Fibroblast of villous mesenchyme (primary cell): ENCODE measurements at regions not wholly inside any gene's neighbourhood (a gene's known extent, or its start where the extent isn't known, plus 50 kb on each side); places are given as distances from the start of the nearest gene placed in this dataset.

Source experiments
- DNase-seq: peaks from one replicate; pipeline ENCODE4 v3.0.0-alpha.2; 2010; ENCODE audit warnings: low read depth
- H3K4me3 ChIP-seq: 2 replicates; pipeline ENCODE4 v1.5.1; 2011; ENCODE audit warnings: low read depth, mild to moderate bottlenecking, low read length
- TF ChIP-seq, protein P1 (sequence below): IDR thresholded peaks from 2 replicates; pipeline ENCODE4 v1.5.1; 2012; ENCODE audit warnings: low read depth, mild to moderate bottlenecking, low read length; ENCODE audit not compliant: insufficient read depth

DNA sequence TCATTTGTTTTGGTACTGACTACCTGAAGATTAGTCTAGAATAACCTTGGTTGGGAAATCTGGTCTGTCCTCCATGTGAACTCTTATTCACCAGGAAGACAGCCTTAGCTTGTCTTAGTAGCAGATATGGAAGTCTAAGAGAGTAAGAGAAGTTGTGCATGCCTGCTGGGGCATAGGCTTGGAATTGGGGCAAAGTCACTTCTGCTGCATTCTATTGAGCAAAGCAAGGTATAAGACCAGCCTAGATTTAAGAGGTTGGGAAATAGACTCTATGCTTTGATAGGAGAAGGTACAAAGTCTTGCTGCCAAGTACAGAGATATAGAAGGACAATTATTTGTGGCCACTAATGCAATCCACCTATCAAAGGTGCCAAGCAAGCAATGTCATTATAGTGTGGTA is 464.0 kb upstream of the BOD1L1 start:
- H3K4me3 ChIP-seq, result no peak overlapping the region
- TF ChIP-seq, protein P1, sequence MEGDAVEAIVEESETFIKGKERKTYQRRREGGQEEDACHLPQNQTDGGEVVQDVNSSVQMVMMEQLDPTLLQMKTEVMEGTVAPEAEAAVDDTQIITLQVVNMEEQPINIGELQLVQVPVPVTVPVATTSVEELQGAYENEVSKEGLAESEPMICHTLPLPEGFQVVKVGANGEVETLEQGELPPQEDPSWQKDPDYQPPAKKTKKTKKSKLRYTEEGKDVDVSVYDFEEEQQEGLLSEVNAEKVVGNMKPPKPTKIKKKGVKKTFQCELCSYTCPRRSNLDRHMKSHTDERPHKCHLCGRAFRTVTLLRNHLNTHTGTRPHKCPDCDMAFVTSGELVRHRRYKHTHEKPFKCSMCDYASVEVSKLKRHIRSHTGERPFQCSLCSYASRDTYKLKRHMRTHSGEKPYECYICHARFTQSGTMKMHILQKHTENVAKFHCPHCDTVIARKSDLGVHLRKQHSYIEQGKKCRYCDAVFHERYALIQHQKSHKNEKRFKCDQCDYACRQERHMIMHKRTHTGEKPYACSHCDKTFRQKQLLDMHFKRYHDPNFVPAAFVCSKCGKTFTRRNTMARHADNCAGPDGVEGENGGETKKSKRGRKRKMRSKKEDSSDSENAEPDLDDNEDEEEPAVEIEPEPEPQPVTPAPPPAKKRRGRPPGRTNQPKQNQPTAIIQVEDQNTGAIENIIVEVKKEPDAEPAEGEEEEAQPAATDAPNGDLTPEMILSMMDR, result no peak
- no peak for DNase-seq

- no peak overlapping the region for H3K4me3 ChIP-seq
- no peak for DNase-seq
- TF ChIP-seq, protein P1, result no peak
These were observed 464.4 kb upstream of the BOD1L1 start for GRCh38 chr4:14091966-14092365.

DNA sequence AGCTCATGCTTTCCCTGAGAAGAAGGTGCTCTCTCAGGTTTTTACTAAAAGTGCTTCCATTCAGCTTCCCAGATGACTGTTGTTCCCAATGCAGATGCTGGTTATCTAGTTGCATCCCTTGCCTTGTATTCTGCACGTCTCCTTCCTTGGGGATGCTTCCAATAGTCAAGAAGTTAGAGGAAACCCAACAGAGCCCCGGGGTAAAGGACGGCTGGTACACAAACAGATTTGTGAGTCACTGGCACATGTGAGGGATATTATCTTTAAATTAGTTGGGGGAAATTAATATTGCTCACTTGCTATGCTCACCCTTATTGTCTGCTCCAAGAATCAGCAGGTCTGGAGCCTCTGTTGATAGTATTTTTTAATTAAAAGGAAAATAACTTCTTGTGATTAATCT is 465.2 kb upstream of the BOD1L1 start:
- DNase-seq, result no peak
- TF ChIP-seq, protein P1, result no peak

GRCh38 chr4:14095831-14096230 is 468.3 kb upstream of the BOD1L1 start:
- TF ChIP-seq, protein P1, result no peak
- DNase-seq, result no peak
- H3K4me3 ChIP-seq, result no peak overlapping the region

More for the DNA sequence above, 465.2 kb upstream of the BOD1L1 start:
- no peak overlapping the region for H3K4me3 ChIP-seq

- DNase-seq, result no peak
- H3K4me3 ChIP-seq, result no peak overlapping the region
- TF ChIP-seq, protein P1, result no peak
These were observed 469.0 kb upstream of the BOD1L1 start for GRCh38 chr4:14096396-14096965.

- DNase-seq, result no peak
- H3K4me3 ChIP-seq, result no peak overlapping the region
- TF ChIP-seq, protein P1, result no peak
These were observed 472.8 kb upstream of the BOD1L1 start for GRCh38 chr4:14100349-14100748.

DNA sequence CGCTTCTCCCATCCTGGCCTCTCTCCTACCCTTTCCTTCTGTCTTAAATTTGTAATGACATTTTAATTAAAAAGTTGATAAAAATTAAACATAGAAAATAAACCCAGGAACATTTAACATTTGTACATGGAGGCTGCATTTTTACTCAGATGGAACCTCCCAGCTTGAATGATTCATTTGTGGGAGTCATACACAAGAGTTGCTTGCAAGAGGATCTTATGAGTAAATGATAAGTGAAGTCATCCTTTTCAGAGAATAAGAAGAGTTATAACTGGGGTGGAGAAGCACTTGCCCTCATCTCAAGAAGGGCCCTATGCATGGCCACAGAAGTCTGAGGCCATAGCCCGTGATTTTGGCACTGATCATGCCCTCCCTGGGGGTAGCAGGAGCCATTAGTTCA is 482.9 kb upstream of the BOD1L1 start:
- peak; percentile 55 for DNase-seq
- no peak overlapping the region for H3K4me3 ChIP-seq
- TF ChIP-seq, protein P1, result no peak
